ENCODE measurements at regions not wholly inside any gene's neighbourhood (a gene's known extent, or its start where the extent isn't known, plus 50 kb on each side); places are given as distances from the start of the nearest gene placed in this dataset.

DNA sequence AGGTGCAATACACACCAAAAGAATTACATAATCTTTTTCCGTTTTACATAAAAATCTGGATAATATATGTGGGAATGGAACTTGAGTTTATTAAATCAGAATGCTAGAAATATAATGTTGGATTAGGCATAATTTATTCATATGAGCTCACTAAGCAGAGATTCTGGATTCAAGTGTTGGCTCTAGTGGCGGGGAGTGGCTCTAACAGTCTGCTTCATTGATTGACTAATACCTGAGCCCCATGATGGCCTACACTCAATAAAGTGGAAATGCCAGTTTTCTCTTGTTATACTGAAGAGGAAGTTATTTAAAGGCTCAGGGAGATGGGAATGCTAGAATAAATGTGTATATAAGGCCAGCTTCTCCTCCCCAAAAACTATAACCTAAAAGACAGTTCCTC is 285.5 kb upstream of the MOCS1 start:
- TF ChIP-seq EP300 (IDR thresholded peaks at IDR 0.05; ENCODE audit: borderline replicate concordance in 1 of 2, low read depth in 1 of 2, low read length in 1 of 2), result no peak
- TF ChIP-seq GABPA (IDR thresholded peaks at IDR 0.05; ENCODE audit: low read depth), result no peak
- no peak for TF ChIP-seq RAD21 (IDR thresholded peaks at IDR 0.05; ENCODE audit: low read length)
- TF ChIP-seq, protein P1, sequence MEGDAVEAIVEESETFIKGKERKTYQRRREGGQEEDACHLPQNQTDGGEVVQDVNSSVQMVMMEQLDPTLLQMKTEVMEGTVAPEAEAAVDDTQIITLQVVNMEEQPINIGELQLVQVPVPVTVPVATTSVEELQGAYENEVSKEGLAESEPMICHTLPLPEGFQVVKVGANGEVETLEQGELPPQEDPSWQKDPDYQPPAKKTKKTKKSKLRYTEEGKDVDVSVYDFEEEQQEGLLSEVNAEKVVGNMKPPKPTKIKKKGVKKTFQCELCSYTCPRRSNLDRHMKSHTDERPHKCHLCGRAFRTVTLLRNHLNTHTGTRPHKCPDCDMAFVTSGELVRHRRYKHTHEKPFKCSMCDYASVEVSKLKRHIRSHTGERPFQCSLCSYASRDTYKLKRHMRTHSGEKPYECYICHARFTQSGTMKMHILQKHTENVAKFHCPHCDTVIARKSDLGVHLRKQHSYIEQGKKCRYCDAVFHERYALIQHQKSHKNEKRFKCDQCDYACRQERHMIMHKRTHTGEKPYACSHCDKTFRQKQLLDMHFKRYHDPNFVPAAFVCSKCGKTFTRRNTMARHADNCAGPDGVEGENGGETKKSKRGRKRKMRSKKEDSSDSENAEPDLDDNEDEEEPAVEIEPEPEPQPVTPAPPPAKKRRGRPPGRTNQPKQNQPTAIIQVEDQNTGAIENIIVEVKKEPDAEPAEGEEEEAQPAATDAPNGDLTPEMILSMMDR (IDR thresholded peaks at IDR 0.05), result no peak
- TF ChIP-seq, protein P2, sequence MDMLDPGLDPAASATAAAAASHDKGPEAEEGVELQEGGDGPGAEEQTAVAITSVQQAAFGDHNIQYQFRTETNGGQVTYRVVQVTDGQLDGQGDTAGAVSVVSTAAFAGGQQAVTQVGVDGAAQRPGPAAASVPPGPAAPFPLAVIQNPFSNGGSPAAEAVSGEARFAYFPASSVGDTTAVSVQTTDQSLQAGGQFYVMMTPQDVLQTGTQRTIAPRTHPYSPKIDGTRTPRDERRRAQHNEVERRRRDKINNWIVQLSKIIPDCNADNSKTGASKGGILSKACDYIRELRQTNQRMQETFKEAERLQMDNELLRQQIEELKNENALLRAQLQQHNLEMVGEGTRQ (IDR thresholded peaks at IDR 0.05; ENCODE audit: borderline replicate concordance, low read depth, low read length), result no peak
- no peak for TF ChIP-seq YY1 (IDR thresholded peaks at IDR 0.05; ENCODE audit: low read depth)
- TF ChIP-seq, protein P3, sequence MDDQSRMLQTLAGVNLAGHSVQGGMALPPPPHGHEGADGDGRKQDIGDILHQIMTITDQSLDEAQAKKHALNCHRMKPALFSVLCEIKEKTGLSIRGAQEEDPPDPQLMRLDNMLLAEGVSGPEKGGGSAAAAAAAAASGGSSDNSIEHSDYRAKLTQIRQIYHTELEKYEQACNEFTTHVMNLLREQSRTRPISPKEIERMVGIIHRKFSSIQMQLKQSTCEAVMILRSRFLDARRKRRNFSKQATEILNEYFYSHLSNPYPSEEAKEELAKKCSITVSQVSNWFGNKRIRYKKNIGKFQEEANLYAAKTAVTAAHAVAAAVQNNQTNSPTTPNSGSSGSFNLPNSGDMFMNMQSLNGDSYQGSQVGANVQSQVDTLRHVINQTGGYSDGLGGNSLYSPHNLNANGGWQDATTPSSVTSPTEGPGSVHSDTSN (IDR thresholded peaks at IDR 0.05), result no peak
- TF ChIP-seq, protein P4, sequence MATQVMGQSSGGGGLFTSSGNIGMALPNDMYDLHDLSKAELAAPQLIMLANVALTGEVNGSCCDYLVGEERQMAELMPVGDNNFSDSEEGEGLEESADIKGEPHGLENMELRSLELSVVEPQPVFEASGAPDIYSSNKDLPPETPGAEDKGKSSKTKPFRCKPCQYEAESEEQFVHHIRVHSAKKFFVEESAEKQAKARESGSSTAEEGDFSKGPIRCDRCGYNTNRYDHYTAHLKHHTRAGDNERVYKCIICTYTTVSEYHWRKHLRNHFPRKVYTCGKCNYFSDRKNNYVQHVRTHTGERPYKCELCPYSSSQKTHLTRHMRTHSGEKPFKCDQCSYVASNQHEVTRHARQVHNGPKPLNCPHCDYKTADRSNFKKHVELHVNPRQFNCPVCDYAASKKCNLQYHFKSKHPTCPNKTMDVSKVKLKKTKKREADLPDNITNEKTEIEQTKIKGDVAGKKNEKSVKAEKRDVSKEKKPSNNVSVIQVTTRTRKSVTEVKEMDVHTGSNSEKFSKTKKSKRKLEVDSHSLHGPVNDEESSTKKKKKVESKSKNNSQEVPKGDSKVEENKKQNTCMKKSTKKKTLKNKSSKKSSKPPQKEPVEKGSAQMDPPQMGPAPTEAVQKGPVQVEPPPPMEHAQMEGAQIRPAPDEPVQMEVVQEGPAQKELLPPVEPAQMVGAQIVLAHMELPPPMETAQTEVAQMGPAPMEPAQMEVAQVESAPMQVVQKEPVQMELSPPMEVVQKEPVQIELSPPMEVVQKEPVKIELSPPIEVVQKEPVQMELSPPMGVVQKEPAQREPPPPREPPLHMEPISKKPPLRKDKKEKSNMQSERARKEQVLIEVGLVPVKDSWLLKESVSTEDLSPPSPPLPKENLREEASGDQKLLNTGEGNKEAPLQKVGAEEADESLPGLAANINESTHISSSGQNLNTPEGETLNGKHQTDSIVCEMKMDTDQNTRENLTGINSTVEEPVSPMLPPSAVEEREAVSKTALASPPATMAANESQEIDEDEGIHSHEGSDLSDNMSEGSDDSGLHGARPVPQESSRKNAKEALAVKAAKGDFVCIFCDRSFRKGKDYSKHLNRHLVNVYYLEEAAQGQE (IDR thresholded peaks at IDR 0.05; ENCODE audit: low read depth, low read length), result no peak
- TF ChIP-seq POLR2AphosphoS5 (IDR thresholded peaks at IDR 0.05; ENCODE audit: low read depth, low read length), result no peak
